Neuronal stem cell (in vitro differentiated cells): ENCODE measurements at regions not wholly inside any gene's neighbourhood (a gene's known extent, or its start where the extent isn't known, plus 50 kb on each side); places are given as distances from the start of the nearest gene placed in this dataset.

Source experiments
- DNase-seq: peaks from one replicate; pipeline ENCODE4 v3.0.0-alpha.2; 2013; ENCODE audit warnings: low spot score
- H2AFZ ChIP-seq: one replicate; pipeline ENCODE4 v1.6.1; 2013; ENCODE audit warnings: mild to moderate bottlenecking, low read length, inconsistent platforms
- H2AK5ac ChIP-seq: 2 replicates; pipeline ENCODE4 v1.6.1; 2013; ENCODE audit warnings: low read depth, mild to moderate bottlenecking, inconsistent platforms, low read length, moderate library complexity, mixed read lengths
- H2BK120ac ChIP-seq: 2 replicates; pipeline ENCODE4 v1.6.1; 2013; ENCODE audit warnings: low read depth, mild to moderate bottlenecking, inconsistent platforms, low read length, moderate library complexity, mixed read lengths
- H2BK12ac ChIP-seq: one replicate; pipeline ENCODE4 v1.6.1; 2013; ENCODE audit warnings: low read length, inconsistent platforms
- H2BK15ac ChIP-seq: 2 replicates; pipeline ENCODE4 v1.6.1; 2013; ENCODE audit warnings: mild to moderate bottlenecking, low read length, inconsistent platforms, mixed read lengths
- H2BK5ac ChIP-seq: one replicate; pipeline ENCODE4 v1.6.1; 2013; ENCODE audit warnings: inconsistent platforms, mild to moderate bottlenecking, low read length, moderate library complexity
- H3K14ac ChIP-seq: one replicate; pipeline ENCODE4 v1.6.1; 2013; ENCODE audit warnings: low read length, inconsistent platforms
- H3K18ac ChIP-seq: 2 replicates; pipeline ENCODE4 v1.6.1; 2013; ENCODE audit warnings: low read length, inconsistent platforms
- H3K23ac ChIP-seq: 2 replicates; pipeline ENCODE4 v1.6.1; 2013; ENCODE audit warnings: low read depth, mild to moderate bottlenecking, mixed read lengths, low read length, inconsistent platforms; ENCODE audit not compliant: poor library complexity
- H3K27ac ChIP-seq: replicated peaks from 3 replicates; pipeline ENCODE4 v1.5.1; 2013; ENCODE audit warnings: low read length, inconsistent platforms
- H3K27me3 ChIP-seq, 3 experiments: 2 replicates each; pipeline ENCODE4 v1.6.1; 2013; ENCODE audit warnings: low read length in 3 of 3, mild to moderate bottlenecking in 2 of 3, inconsistent platforms in 1 of 3, low read depth in 1 of 3, mixed read lengths in 1 of 3, moderate library complexity in 1 of 3; ENCODE audit not compliant: control insufficient read depth in 3 of 3, insufficient read depth in 3 of 3
- H3K36me3 ChIP-seq, 2 donors: replicated peaks in 1 of 2; 2 replicates each; pipeline ENCODE4 v1.6.1; 2013; ENCODE audit warnings: low read length in 2 of 2; ENCODE audit not compliant: control insufficient read depth in 2 of 2, insufficient read depth in 2 of 2
- H3K4ac ChIP-seq: 2 replicates; pipeline ENCODE4 v1.6.1; 2013; ENCODE audit warnings: inconsistent platforms, mild to moderate bottlenecking, low read length, moderate library complexity
- H3K4me1 ChIP-seq, 2 donors: 1 replicate in 1 of 2; 2 replicates in 1 of 2; pipeline ENCODE4 v1.6.1; 2013; ENCODE audit warnings: low read length in 2 of 2, low read depth in 1 of 2; ENCODE audit not compliant: control insufficient read depth in 2 of 2, insufficient read depth in 1 of 2
- H3K4me2 ChIP-seq: one replicate; pipeline ENCODE4 v1.6.1; 2013; ENCODE audit warnings: mild to moderate bottlenecking, low read length, inconsistent platforms; ENCODE audit not compliant: insufficient read depth, poor library complexity, severe bottlenecking
- H3K4me3 ChIP-seq, 2 donors: 2 replicates each; pipeline ENCODE4 v1.5.1; 2013; ENCODE audit warnings: low read length in 2 of 2, mild to moderate bottlenecking in 2 of 2, inconsistent platforms in 1 of 2, moderate library complexity in 1 of 2
- H3K79me1 ChIP-seq: one replicate; pipeline ENCODE4 v1.6.1; 2013; ENCODE audit warnings: low read depth, mild to moderate bottlenecking, inconsistent platforms, low read length, moderate library complexity
- H3K9ac ChIP-seq: one replicate; pipeline ENCODE4 v1.6.1; 2013; ENCODE audit warnings: mild to moderate bottlenecking, low read depth, low read length, inconsistent platforms; ENCODE audit not compliant: poor library complexity
- H3K9me3 ChIP-seq, 2 donors: replicated peaks in 1 of 2; 2 replicates each; pipeline versions ENCODE3 to v1.6.1; 2013; ENCODE audit warnings: low read length in 2 of 2, mild to moderate bottlenecking in 2 of 2, inconsistent platforms in 1 of 2, low read depth in 1 of 2, mixed read lengths in 1 of 2, moderate library complexity in 1 of 2; ENCODE audit not compliant: control insufficient read depth in 2 of 2, insufficient read depth in 1 of 2
- H4K8ac ChIP-seq: one replicate; pipeline ENCODE4 v1.6.1; 2013; ENCODE audit warnings: low read depth, mild to moderate bottlenecking, inconsistent platforms, low read length, moderate library complexity
- H4K91ac ChIP-seq: one replicate; pipeline ENCODE4 v1.6.1; 2013; ENCODE audit warnings: low read length, low read depth, mild to moderate bottlenecking, inconsistent platforms; ENCODE audit not compliant: poor library complexity
- WGBS, 2 donors: extraction: QIAGEN DNeasy Blood & Tissue Kit; methylation state at CpG; one replicate each; pipeline ENCODE4 v1.1.7; 2013; ENCODE audit warnings: missing lambda C conversion rate in 2 of 2, mixed read lengths in 1 of 2; ENCODE audit not compliant: insufficient read length in 2 of 2, insufficient replicate concordance in 1 of 2; ENCODE audit errors: extremely low coverage in 2 of 2; 5-methylcytosine and 5-hydroxymethylcytosine counted together

DNA sequence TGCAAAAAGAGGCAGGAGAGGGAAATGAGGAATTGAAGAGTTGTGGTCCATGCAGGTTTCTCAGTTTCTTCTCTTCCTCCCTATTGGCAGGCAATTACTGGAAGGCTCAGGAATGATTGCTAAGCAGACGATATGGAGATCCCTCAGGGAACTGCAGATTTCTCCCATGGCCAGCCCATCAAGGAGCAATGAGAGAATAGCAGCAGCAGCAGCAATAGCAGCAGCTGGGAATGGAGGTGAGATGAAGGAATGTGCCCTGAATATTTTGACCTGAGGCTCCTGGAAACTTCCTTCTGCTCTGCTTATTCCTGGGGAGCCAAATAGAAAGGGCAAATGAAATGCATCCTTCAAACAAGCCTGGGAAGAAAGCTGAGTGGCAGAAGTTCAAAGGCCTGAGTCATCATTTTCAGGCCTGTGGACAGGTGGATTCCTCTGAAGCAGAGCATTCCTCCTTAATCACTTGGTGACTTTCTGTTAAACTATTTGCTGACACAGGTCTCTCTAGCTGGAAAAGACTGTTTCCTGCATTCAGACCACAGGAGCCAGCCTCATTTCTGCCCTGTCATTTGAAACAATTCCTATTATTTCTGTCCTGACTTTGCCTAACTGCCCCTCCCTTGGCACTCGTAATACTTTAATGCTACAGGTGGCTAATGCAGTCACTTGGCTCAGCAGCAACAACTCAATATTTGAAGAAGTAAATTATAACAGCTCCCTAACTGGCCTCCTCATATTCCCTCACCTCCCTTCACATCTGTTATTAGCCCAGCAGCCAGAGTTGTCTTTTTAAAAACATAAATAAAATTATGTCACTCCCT is 146.9 kb upstream of the GADL1 start:
- H4K8ac ChIP-seq: no peak overlapping the region
- no peak overlapping the region for H2BK5ac ChIP-seq
- no peak overlapping the region for H2BK120ac ChIP-seq
- no peak overlapping the region for H2BK12ac ChIP-seq
- no peak overlapping the region for H3K9ac ChIP-seq
- H3K4me3 ChIP-seq: no peak overlapping the region
- no peak overlapping the region for H3K14ac ChIP-seq
- peaks cover 0 to 5% of the 10 kb centered on the region in 2 donors for H3K9me3 ChIP-seq
- H2BK15ac ChIP-seq: no peak overlapping the region
- peaks cover 0 to 1% of the 10 kb centered on the region in 2 donors for H3K4me1 ChIP-seq
- H3K79me1 ChIP-seq: no peaks in the 10 kb centered on the region
- H3K27ac ChIP-seq: peak overlapping the region; percentile 1
- no peak overlapping the region for H3K4me2 ChIP-seq
- H3K36me3 ChIP-seq: no peaks in the 10 kb centered on the region
- H3K4ac ChIP-seq: no peak overlapping the region
- H2AK5ac ChIP-seq: no peak overlapping the region
- H3K27me3 ChIP-seq: no peaks in the 10 kb centered on the region
- H3K18ac ChIP-seq: no peak overlapping the region
- no peak overlapping the region for H4K91ac ChIP-seq
- DNase-seq: peak; percentile 20
- WGBS, 2 donors: no CpG with 5 or more reads among the region's 2 CpGs
- no peak overlapping the region for H3K23ac ChIP-seq
- no peak overlapping the region for H2AFZ ChIP-seq

- no CpG with 5 or more reads among the region's 3 CpGs for WGBS, 2 donors
- no peak overlapping the region for H3K4me3 ChIP-seq
- H3K18ac ChIP-seq: peak overlapping the region; percentile 25
- H2BK12ac ChIP-seq: no peak overlapping the region
- no peak overlapping the region for H2AK5ac ChIP-seq
- H3K9me3 ChIP-seq: peaks cover 0 to 5% of the 10 kb centered on the region in 2 donors
- no peak overlapping the region for H2BK15ac ChIP-seq
- H3K14ac ChIP-seq: no peak overlapping the region
- H3K4me1 ChIP-seq: peaks cover 0 to 1% of the 10 kb centered on the region in 2 donors
- no peaks in the 10 kb centered on the region for H3K79me1 ChIP-seq
- no peak overlapping the region for H3K4ac ChIP-seq
- H2AFZ ChIP-seq: no peak overlapping the region
- H2BK5ac ChIP-seq: no peak overlapping the region
- H3K23ac ChIP-seq: no peak overlapping the region
- no peak overlapping the region for H3K27ac ChIP-seq
- no peak for DNase-seq
- H3K9ac ChIP-seq: no peak overlapping the region
- no peak overlapping the region for H4K91ac ChIP-seq
- no peak overlapping the region for H3K4me2 ChIP-seq
- no peak overlapping the region for H4K8ac ChIP-seq
- H2BK120ac ChIP-seq: no peak overlapping the region
- no peaks in the 10 kb centered on the region for H3K36me3 ChIP-seq
- H3K27me3 ChIP-seq: no peaks in the 10 kb centered on the region
Measured at GRCh38 chr3:31043184-31043819, 148.8 kb upstream of the GADL1 start.

DNA sequence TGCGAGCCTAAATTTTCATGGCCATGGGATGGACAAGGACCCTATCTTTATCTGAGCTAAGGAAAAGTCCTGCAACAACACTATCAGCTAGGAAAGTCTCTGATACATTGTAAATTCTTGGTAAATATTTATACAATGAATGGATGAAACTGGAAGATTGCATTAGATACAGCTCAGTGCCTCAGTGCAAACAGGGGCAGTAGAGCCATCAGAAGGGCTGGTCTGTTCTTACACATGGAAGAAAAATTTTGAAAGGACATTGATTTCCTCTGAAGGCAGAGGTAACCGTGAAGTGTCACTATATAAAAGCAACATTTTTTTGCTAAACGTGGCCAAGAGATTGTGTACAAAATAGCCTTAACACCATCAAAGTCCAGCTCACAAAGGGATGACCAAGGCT is 153.2 kb upstream of the GADL1 start:
- no peak overlapping the region for H2BK120ac ChIP-seq
- no CpG with 5 or more reads among the region's 3 CpGs for WGBS, 2 donors

GRCh38 chr3:31048143-31048542 is 153.7 kb upstream of the GADL1 start:
- no peak overlapping the region for H2AFZ ChIP-seq
- no peaks in the 10 kb centered on the region for H3K79me1 ChIP-seq
- H2BK5ac ChIP-seq: no peak overlapping the region

More for the DNA sequence above, 153.2 kb upstream of the GADL1 start:
- Histone ChIP-seq H4K91ac (no peak overlapping the region), H3K14ac (no peak overlapping the region), H3K4me1 (no peaks in the 10 kb centered on the region), H2BK15ac (no peak overlapping the region), H3K18ac (no peak overlapping the region), H3K36me3 (no peaks in the 10 kb centered on the region), H3K27ac (no peak overlapping the region), H3K4ac (no peak overlapping the region), H3K9me3 (peaks cover 0 to 3% of the 10 kb centered on the region in 2 donors), H2AK5ac (no peak overlapping the region), H3K9ac (no peak overlapping the region), H4K8ac (no peak overlapping the region), H3K27me3 (no peaks in the 10 kb centered on the region), H3K23ac (no peak overlapping the region), H2AFZ (no peak overlapping the region), H3K4me3 (no peak overlapping the region), H2BK5ac (no peak overlapping the region), H2BK12ac (no peak overlapping the region), H3K4me2 (no peak overlapping the region), H3K79me1 (no peaks in the 10 kb centered on the region)
- no peak for DNase-seq

More at GRCh38 chr3:31048143-31048542, 153.7 kb upstream of the GADL1 start:
- H2BK12ac ChIP-seq: no peak overlapping the region
- no peak overlapping the region for H3K9ac ChIP-seq
- no peak overlapping the region for H4K8ac ChIP-seq
- H3K4me3 ChIP-seq: no peak overlapping the region
- H3K27me3 ChIP-seq: no peaks in the 10 kb centered on the region
- H3K27ac ChIP-seq: no peak overlapping the region
- WGBS, 2 donors: no CpG with 5 or more reads among the region's 2 CpGs
- no peaks in the 10 kb centered on the region for H3K4me1 ChIP-seq
- H2BK120ac ChIP-seq: no peak overlapping the region
- DNase-seq: no peak
- H3K23ac ChIP-seq: no peak overlapping the region
- no peak overlapping the region for H4K91ac ChIP-seq
- H3K14ac ChIP-seq: no peak overlapping the region
- H2BK15ac ChIP-seq: no peak overlapping the region
- no peak overlapping the region for H3K4ac ChIP-seq
- no peak overlapping the region for H3K4me2 ChIP-seq
- no peak overlapping the region for H3K18ac ChIP-seq
- peaks cover 0 to under 1% of the 10 kb centered on the region in 2 donors for H3K9me3 ChIP-seq
- H2AK5ac ChIP-seq: no peak overlapping the region
- no peaks in the 10 kb centered on the region for H3K36me3 ChIP-seq
